ENCODE measurements at regions not wholly inside any gene's neighbourhood (a gene's known extent, or its start where the extent isn't known, plus 50 kb on each side); places are given as distances from the start of the nearest gene placed in this dataset.

DNA sequence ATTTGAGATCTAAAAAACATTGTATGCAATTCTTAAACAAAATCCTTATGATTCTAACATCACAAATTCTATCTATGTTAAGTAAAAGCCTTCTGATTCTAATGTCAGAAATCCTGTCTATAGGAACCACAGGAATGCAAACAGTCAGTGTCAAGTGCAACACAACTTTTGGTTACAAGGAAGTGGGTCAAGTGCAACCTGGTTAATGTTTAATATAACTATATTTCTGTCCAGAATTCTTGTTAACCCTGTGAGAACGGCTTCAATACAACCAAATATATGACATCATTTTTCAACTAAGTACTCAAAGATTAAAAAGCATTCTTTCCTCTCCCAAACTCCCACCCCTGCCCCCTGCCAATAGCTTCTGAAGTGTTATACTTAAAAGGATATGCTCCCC lies 107.9 kb upstream of the PLEKHA5 start (continued):
- TF ChIP-seq, protein P1, sequence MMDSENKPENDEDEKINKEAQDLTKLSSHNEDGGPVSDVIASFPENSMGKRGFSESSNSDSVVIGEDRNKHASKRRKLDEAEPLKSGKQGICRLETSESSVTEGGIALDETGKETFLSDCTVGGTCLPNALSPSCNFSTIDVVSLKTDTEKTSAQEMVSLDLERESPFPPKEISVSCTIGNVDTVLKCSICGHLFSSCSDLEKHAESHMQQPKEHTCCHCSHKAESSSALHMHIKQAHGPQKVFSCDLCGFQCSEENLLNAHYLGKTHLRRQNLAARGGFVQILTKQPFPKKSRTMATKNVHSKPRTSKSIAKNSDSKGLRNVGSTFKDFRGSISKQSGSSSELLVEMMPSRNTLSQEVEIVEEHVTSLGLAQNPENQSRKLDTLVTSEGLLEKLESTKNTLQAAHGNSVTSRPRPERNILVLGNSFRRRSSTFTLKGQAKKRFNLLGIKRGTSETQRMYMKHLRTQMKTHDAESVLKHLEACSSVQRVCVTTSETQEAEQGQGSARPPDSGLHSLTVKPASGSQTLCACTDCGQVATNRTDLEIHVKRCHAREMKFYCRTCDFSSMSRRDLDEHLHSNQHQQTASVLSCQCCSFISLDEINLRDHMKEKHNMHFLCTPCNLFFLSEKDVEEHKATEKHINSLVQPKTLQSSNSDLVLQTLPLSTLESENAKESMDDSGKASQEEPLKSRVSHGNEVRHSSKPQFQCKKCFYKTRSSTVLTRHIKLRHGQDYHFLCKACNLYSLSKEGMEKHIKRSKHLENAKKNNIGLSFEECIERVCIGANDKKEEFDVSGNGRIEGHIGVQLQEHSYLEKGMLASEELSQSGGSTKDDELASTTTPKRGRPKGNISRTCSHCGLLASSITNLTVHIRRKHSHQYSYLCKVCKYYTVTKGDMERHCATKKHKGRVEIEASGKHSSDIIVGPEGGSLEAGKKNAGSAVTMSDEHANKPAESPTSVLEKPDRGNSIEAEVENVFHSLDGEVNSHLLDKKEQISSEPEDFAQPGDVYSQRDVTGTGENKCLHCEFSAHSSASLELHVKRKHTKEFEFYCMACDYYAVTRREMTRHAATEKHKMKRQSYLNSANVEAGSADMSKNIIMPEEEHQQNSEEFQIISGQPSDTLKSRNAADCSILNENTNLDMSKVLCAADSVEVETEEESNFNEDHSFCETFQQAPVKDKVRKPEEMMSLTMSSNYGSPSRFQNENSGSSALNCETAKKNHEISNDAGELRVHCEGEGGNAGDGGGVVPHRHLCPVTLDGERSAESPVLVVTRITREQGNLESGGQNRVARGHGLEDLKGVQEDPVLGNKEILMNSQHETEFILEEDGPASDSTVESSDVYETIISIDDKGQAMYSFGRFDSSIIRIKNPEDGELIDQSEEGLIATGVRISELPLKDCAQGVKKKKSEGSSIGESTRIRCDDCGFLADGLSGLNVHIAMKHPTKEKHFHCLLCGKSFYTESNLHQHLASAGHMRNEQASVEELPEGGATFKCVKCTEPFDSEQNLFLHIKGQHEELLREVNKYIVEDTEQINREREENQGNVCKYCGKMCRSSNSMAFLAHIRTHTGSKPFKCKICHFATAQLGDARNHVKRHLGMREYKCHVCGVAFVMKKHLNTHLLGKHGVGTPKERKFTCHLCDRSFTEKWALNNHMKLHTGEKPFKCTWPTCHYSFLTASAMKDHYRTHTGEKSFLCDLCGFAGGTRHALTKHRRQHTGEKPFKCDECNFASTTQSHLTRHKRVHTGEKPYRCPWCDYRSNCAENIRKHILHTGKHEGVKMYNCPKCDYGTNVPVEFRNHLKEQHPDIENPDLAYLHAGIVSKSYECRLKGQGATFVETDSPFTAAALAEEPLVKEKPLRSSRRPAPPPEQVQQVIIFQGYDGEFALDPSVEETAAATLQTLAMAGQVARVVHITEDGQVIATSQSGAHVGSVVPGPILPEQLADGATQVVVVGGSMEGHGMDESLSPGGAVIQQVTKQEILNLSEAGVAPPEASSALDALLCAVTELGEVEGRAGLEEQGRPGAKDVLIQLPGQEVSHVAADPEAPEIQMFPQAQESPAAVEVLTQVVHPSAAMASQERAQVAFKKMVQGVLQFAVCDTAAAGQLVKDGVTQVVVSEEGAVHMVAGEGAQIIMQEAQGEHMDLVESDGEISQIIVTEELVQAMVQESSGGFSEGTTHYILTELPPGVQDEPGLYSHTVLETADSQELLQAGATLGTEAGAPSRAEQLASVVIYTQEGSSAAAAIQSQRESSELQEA (IDR thresholded peaks at IDR 0.05; ENCODE audit: low read depth) = no peak
- TF ChIP-seq CBX5 (IDR thresholded peaks at IDR 0.05; ENCODE audit: borderline replicate concordance, low read depth) (no peak), SRSF3 (IDR thresholded peaks at IDR 0.05; ENCODE audit: insufficient read depth, low read length) (no peak)

GRCh38 chr12:19025582-19025981 lies 104.0 kb upstream of the PLEKHA5 start:
- Histone ChIP-seq H3K9me1 (ENCODE audit: control insufficient read depth, insufficient read depth, low read length) (no peaks in the 10 kb centered on the region), H3K79me2 (ENCODE audit: control insufficient read depth, insufficient read depth, low read length) (no peaks in the 10 kb centered on the region), H3K4me3 (no peak overlapping the region), H3K4me1 (replicated peaks in 1 of 2; ENCODE audit: control insufficient read depth in 2 of 2, insufficient read depth in 2 of 2, low read length in 2 of 2) (no peaks in the 10 kb centered on the region), H4K20me1 (replicated peaks; ENCODE audit: control insufficient read depth, insufficient read depth, low read length) (no peaks in the 10 kb centered on the region), H3K4me2 (ENCODE audit: insufficient read depth, low read length) (no peak overlapping the region), H3K27ac (ENCODE audit: extremely low read depth, low read depth, low read length) (no peak overlapping the region), H3K9me3 (replicated peaks; ENCODE audit: control insufficient read depth, insufficient read depth, low read depth, low read length) (no peaks in the 10 kb centered on the region), H3K27me3 (ENCODE audit: control insufficient read depth in 2 of 2, insufficient read depth in 2 of 2, low read length in 2 of 2) (no peaks in the 10 kb centered on the region), H3K36me3 (ENCODE audit: control insufficient read depth, insufficient read depth, low read length) (no peaks in the 10 kb centered on the region), H3K9ac (ENCODE audit: insufficient read depth in 1 of 2, low read depth in 2 of 2, low read length in 2 of 2) (no peak overlapping the region), H2AFZ (ENCODE audit: low read depth, low read length) (no peak overlapping the region)
- ChIA-PET CTCF (ENCODE audit: low intra/inter-chr PET ratio) (no interaction called here), POLR2A (no interaction called here)
- ATAC-seq = no peak
- intact Hi-C loops (cut with micrococcal nuclease) = no loop called here
- no TSS peak for BruUV-seq (replicated peaks)
- no peak for DNase-seq (ENCODE audit: extremely low read depth in 1 of 4, low spot score in 3 of 4)
- no peak for TF ChIP-seq PPARD (CRISPR knock-in tag; IDR thresholded peaks at IDR 0.05)
- FAIRE-seq = no peak
- 6% methylated on average over 3 of the region's 5 CpGs for WGBS (ENCODE audit: insufficient coverage, low coverage, missing lambda C conversion rate)
- in situ Hi-C loops (cut with MboI) = no loop called here

Measured in K562 (cell line).